ENCODE measurements at regions not wholly inside any gene's neighbourhood (a gene's known extent, or its start where the extent isn't known, plus 50 kb on each side); places are given as distances from the start of the nearest gene placed in this dataset.
"Not testable (repeated sequence)": the region's sequence is repeated elsewhere in the genome, so short reads cannot be mapped to it uniquely, and the experiment has no call there.

DNA sequence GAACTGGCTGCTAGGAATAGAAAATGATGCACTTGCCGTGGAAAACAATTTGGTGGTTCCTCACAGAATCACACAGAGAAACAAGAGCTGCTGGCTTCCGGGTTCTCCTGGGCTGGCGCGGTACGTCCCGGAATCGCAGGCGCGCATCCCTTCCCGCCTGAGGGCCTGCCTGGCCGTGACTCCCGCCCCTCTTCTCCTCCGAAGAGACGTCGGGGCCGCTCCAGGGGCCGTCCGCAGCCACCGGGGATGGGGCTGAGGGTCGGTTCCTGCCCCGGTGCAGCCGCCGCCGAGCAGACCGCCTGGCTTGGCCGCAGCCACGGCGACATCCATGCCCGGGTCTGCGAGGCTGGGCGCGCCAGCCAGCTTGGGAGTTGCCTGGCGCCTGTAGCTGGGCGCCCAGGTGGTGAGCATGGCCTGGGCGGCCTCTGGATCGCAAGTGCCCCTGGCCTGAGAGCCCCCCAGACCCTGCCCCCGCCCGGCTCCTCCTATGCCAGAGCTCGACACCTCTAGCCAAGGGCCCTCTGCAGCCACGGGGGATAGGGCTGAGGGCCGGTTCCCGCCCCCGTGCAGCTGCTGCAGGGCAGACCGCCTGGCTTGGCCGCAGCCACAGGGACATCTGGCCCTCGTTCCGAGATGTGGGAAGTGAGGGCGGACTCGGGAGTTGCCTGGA lies 83.9 kb upstream of the ZNG1F start:
- not testable (repeated sequence) for DNase-seq

- not testable (repeated sequence) for DNase-seq
Measured at GRCh38 chr9:41270992-41271391, 81.9 kb upstream of the ZNG1F start.

- not testable (repeated sequence) for DNase-seq
Measured at GRCh38 chr9:41269471-41269870, 80.4 kb upstream of the ZNG1F start.

DNA sequence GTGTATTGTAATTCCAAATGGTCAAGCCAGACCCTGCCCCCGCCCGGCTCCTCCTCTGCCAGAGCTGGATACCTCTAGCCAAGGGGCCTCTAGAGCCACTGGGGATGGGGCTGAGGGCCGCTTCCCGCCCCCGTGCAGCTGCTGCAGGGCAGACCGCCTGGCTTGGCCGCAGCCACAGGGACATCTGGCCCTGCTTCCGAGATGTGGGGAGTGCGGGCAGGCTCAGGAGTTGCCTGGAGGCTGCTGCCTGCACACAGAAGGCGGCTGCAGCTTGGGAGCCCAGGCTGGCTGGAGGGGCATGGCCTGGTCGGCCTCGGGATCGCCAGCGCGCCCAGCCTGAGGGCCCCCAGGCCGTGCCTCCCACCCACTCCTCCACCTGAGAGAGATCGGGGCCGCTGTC lies 79.9 kb upstream of the ZNG1F start:
- not testable (repeated sequence) for DNase-seq

GRCh38 chr9:41266602-41267001 lies 77.5 kb upstream of the ZNG1F start:
- DNase-seq: not testable (repeated sequence)

DNA sequence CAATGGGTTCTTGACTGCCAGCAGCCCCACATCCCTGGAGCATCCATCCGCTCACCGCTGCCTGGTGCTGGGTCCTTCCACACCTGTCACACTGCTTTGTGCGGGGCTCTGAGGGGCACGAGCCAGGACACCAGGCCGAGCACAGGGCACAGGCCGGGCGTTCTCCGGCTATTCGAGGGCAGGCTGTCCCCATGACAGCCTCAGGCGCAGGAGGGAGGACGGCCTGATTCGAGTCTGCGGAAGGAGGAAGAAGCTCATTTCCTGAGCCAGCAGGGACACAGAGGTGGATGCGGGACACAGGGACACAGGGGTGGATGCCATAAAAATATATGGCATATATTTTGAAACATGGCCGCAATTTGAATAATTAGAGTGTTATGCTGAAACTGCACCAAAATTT lies 76.9 kb upstream of the ZNG1F start:
- DNase-seq: not testable (repeated sequence)

GRCh38 chr9:41251973-41252372 lies 62.9 kb upstream of the ZNG1F start:
- not testable (repeated sequence) for DNase-seq

DNA sequence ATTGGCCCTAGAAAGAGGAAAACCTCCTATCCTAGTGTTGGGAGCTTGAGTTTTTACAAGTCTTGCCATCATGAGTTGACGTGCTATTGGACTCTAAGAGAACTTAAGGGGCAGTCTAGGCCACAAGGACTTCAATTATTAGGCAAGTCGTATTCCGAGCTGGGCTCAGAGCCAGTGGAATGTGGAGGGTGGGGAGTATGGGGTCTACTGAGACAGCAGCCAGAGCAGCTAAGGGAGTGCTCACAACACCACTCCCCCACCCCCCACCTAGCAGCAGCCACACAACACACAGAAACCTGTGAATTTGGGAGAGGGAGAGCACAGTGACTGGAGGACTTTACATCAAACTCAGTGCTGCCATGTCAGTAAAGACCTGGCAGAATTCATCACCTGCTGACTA lies 62.0 kb upstream of the ZNG1F start:
- not testable (repeated sequence) for DNase-seq

DNA sequence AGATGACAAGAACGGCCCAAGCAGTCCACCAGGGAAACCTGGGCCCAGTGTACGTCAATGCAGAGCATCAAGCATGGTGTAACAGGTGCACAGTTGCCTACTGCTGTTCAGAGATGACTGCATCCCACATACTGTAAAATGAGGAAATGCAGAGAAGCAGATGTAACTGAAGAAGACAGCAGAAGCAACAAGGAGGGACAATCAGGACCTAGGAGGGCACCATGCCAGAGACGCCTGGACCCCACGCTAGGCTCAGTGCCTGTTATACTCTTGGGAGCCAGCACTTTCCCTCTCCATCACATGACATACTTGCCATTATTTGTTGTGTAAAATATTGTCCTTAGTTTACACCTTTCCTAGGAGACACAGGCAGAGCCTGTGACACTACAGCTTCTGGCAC lies 57.6 kb upstream of the ZNG1F start:
- DNase-seq: not testable (repeated sequence)
